Fibroblast of skin of right biceps (primary cell): ENCODE measurements at regions not wholly inside any gene's neighbourhood (a gene's known extent, or its start where the extent isn't known, plus 50 kb on each side); places are given as distances from the start of the nearest gene placed in this dataset.

Source experiments
- DNase-seq: peaks from one replicate; pipeline ENCODE4 v3.0.0-alpha.2; 2013

GRCh38 chr6:167444602-167445346 is 119.9 kb downstream of the TTLL2 start:
- no peak for DNase-seq

- DNase-seq, result no peak
Measured at GRCh38 chr6:167445568-167445967, 120.7 kb downstream of the TTLL2 start.

- no peak for DNase-seq
Measured at GRCh38 chr6:167446046-167446445, 121.2 kb downstream of the TTLL2 start.

GRCh38 chr6:167446971-167447370 is 122.1 kb downstream of the TTLL2 start:
- no peak for DNase-seq

GRCh38 chr6:167448378-167448777 is 123.5 kb downstream of the TTLL2 start:
- no peak for DNase-seq

GRCh38 chr6:167449094-167449861 is 124.4 kb downstream of the TTLL2 start:
- no peak for DNase-seq

GRCh38 chr6:167450626-167451025 is 125.7 kb downstream of the TTLL2 start:
- DNase-seq, result no peak

- no peak for DNase-seq
Measured at GRCh38 chr6:167452338-167453081, 127.6 kb downstream of the TTLL2 start.

GRCh38 chr6:167453082-167453446 is 128.2 kb downstream of the TTLL2 start:
- no peak for DNase-seq

GRCh38 chr6:167454003-167454402 is 129.1 kb downstream of the TTLL2 start:
- no peak for DNase-seq

GRCh38 chr6:167455371-167455770 is 130.5 kb downstream of the TTLL2 start:
- no peak for DNase-seq

- DNase-seq, result no peak
Measured at GRCh38 chr6:167462514-167463312, 137.8 kb downstream of the TTLL2 start.

GRCh38 chr6:167464177-167464576 is 139.3 kb downstream of the TTLL2 start:
- no peak for DNase-seq

- no peak for DNase-seq
Measured at GRCh38 chr6:167465482-167465881, 140.6 kb downstream of the TTLL2 start.

GRCh38 chr6:167467282-167467681 is 142.4 kb downstream of the TTLL2 start:
- DNase-seq, result no peak

GRCh38 chr6:167467793-167468431 is 143.0 kb downstream of the TTLL2 start:
- no peak for DNase-seq

GRCh38 chr6:167469101-167469500 is 144.2 kb downstream of the TTLL2 start:
- DNase-seq, result no peak

- no peak for DNase-seq
Measured at GRCh38 chr6:167469672-167470071, 144.8 kb downstream of the TTLL2 start.

GRCh38 chr6:167470101-167470835 is 145.4 kb downstream of the TTLL2 start:
- no peak for DNase-seq

GRCh38 chr6:167470836-167471547 is 146.1 kb downstream of the TTLL2 start:
- no peak for DNase-seq

- no peak for DNase-seq
Measured at GRCh38 chr6:167471548-167471930, 146.7 kb downstream of the TTLL2 start.
